ENCODE measurements at regions not wholly inside any gene's neighbourhood (a gene's known extent, or its start where the extent isn't known, plus 50 kb on each side); places are given as distances from the start of the nearest gene placed in this dataset.

GRCh38 chr11:69375316-69376154 is 81.6 kb downstream of the MYEOV start:
- H3K4me1 ChIP-seq (ENCODE audit: insufficient read depth, low read length): 0 out of 2 replicates have a peak, but pooled peaks cover 5% of the 10 kb centered on the region
- H3K9ac ChIP-seq (ENCODE audit: low read length): no peak overlapping the region
- no peak overlapping the region for H3K4me2 ChIP-seq (ENCODE audit: low read length)
- H4K20me1 ChIP-seq (ENCODE audit: low read length): no peaks in the 10 kb centered on the region
- no peaks in the 10 kb centered on the region for H3F3A ChIP-seq (ENCODE audit: low read length, unreplicated experiment)
- no peaks in the 10 kb centered on the region for H3K79me2 ChIP-seq (ENCODE audit: low read length)
- no peak for ATAC-seq
- ChIA-PET POLR2A (ENCODE audit: unreplicated experiment) (no interaction called here), CTCF (no interaction called here)
- no peak overlapping the region for H2AFZ ChIP-seq (ENCODE audit: low read length)
- H3K9me3 ChIP-seq (ENCODE audit: low read length): no peaks in the 10 kb centered on the region
- no peak for DNase-seq
- no peaks in the 10 kb centered on the region for H3K9me2 ChIP-seq (replicated peaks; ENCODE audit: low read length)
- H3K27me3 ChIP-seq (ENCODE audit: low read length): no peaks in the 10 kb centered on the region
- peaks cover 5% of the 10 kb centered on the region; the same call in 1 of the 2 replicates for H3K36me3 ChIP-seq (ENCODE audit: low read depth, low read length)
- no peak overlapping the region for H3K27ac ChIP-seq (ENCODE audit: low read length)
- intact Hi-C loops (cut with micrococcal nuclease): no loop called here
- no TSS peak for BruUV-seq (replicated peaks)
- TF ChIP-seq EZH2 (IDR thresholded peaks at IDR 0.05; ENCODE audit: low read length, unreplicated experiment) (no peak), CTCF (conservative IDR thresholded peaks at IDR 0.05; ENCODE audit: low read depth, low read length) (no peak), EZH2phosphoT487 (IDR thresholded peaks at IDR 0.05; ENCODE audit: borderline replicate concordance, low read length) (no peak)
- H3K4me3 ChIP-seq (ENCODE audit: low read length): no peak overlapping the region

- intact Hi-C loops (cut with micrococcal nuclease): no loop called here
- ATAC-seq (peak; percentile 31), DNase-seq (no peak)
- Histone ChIP-seq H3K9me3 (ENCODE audit: low read length) (no peaks in the 10 kb centered on the region), H3K4me2 (ENCODE audit: low read length) (no peak overlapping the region), H3F3A (ENCODE audit: low read length, unreplicated experiment) (no peaks in the 10 kb centered on the region), H2AFZ (ENCODE audit: low read length) (no peak overlapping the region), H3K9me2 (replicated peaks; ENCODE audit: low read length) (no peaks in the 10 kb centered on the region), H3K27me3 (ENCODE audit: low read length) (no peaks in the 10 kb centered on the region), H3K4me1 (ENCODE audit: insufficient read depth, low read length) (0 out of 2 replicates have a peak, but pooled peaks cover 5% of the 10 kb centered on the region), H3K36me3 (ENCODE audit: low read depth, low read length) (peaks cover 2% of the 10 kb centered on the region; the same call in 1 of the 2 replicates), H4K20me1 (ENCODE audit: low read length) (no peaks in the 10 kb centered on the region), H3K9ac (ENCODE audit: low read length) (no peak overlapping the region), H3K4me3 (ENCODE audit: low read length) (no peak overlapping the region), H3K27ac (ENCODE audit: low read length) (no peak overlapping the region), H3K79me2 (ENCODE audit: low read length) (no peaks in the 10 kb centered on the region)
- CTCF ChIA-PET: no interaction called here
- POLR2A ChIA-PET (ENCODE audit: unreplicated experiment): no interaction called here
- BruUV-seq (replicated peaks): no TSS peak
- TF ChIP-seq EZH2 (IDR thresholded peaks at IDR 0.05; ENCODE audit: low read length, unreplicated experiment): no peak
- no peak for TF ChIP-seq CTCF (conservative IDR thresholded peaks at IDR 0.05; ENCODE audit: low read depth, low read length)
- no peak for TF ChIP-seq EZH2phosphoT487 (IDR thresholded peaks at IDR 0.05; ENCODE audit: borderline replicate concordance, low read length)
Measured at GRCh38 chr11:69376155-69377028, 82.4 kb downstream of the MYEOV start.
